C4-2B (cell line): ENCODE measurements at regions not wholly inside any gene's neighbourhood (a gene's known extent, or its start where the extent isn't known, plus 50 kb on each side); places are given as distances from the start of the nearest gene placed in this dataset.

Source experiments
- CTCF ChIP-seq: fragments of 450-650 bp; conservative IDR thresholded peaks from 2 replicates; pipeline ENCODE4 v1.5.1; 2017; ENCODE audit warnings: mild to moderate bottlenecking
- ZFX ChIP-seq: fragments of 450-650 bp; IDR thresholded peaks from 2 replicates; pipeline ENCODE4 v1.6.1; 2017

- TF ChIP-seq CTCF (no peak), ZFX (no peak)
These were observed 58.5 kb upstream of the NPVF start for GRCh38 chr7:25286756-25287155.
